Mammary epithelial cell (primary cell): ENCODE measurements at regions not wholly inside any gene's neighbourhood (a gene's known extent, or its start where the extent isn't known, plus 50 kb on each side); places are given as distances from the start of the nearest gene placed in this dataset.

Experiments used
- EZH2 ChIP-seq: IDR thresholded peaks from 2 replicates; pipeline ENCODE4 v1.6.1; 2012; ENCODE audit warnings: low read length, inconsistent platforms, borderline replicate concordance
- TF ChIP-seq, protein P1 (sequence below), 2 donors: IDR thresholded peaks in 1 of 2; conservative IDR thresholded peaks in 1 of 2; 2 replicates each; pipeline ENCODE4 v1.5.1; 2011 to 2012; ENCODE audit warnings: inconsistent platforms in 2 of 2, low read length in 2 of 2, mild to moderate bottlenecking in 2 of 2, control low read depth in 1 of 2, low read depth in 1 of 2; ENCODE audit not compliant: insufficient read depth in 1 of 2; ENCODE audit errors: extremely low read depth in 1 of 2

DNA sequence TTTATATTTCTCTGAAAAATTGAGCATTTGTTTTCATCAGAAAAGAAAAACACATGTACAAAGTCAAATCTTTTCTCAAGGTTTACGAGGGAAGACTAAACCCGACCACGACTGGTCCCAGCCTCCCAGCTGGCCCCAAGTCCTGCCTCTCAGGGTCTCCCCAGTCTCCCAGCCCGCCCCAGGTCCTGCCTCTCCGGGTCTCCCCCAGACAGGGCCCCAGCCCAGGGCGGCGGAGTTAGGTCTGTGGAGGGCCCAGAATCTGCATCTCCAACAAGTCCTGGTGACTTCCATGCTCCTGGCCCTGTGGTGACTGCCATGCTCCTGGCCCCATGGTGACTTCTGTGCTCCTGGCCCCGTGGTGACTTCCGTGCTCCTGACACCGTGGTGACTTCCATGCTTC is 359.9 kb downstream of the IRX2 start:
- TF ChIP-seq, protein P1, sequence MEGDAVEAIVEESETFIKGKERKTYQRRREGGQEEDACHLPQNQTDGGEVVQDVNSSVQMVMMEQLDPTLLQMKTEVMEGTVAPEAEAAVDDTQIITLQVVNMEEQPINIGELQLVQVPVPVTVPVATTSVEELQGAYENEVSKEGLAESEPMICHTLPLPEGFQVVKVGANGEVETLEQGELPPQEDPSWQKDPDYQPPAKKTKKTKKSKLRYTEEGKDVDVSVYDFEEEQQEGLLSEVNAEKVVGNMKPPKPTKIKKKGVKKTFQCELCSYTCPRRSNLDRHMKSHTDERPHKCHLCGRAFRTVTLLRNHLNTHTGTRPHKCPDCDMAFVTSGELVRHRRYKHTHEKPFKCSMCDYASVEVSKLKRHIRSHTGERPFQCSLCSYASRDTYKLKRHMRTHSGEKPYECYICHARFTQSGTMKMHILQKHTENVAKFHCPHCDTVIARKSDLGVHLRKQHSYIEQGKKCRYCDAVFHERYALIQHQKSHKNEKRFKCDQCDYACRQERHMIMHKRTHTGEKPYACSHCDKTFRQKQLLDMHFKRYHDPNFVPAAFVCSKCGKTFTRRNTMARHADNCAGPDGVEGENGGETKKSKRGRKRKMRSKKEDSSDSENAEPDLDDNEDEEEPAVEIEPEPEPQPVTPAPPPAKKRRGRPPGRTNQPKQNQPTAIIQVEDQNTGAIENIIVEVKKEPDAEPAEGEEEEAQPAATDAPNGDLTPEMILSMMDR (conservative IDR thresholded peaks at IDR 0.05 in 1 of 2, IDR thresholded peaks at IDR 0.05 in 1 of 2; ENCODE audit: extremely low read depth in 1 of 2, insufficient read depth in 1 of 2, low read depth in 1 of 2, low read length in 2 of 2): no peak
- no peak for TF ChIP-seq EZH2
